HEK293 (cell line): ENCODE measurements at regions not wholly inside any gene's neighbourhood (a gene's known extent, or its start where the extent isn't known, plus 50 kb on each side); places are given as distances from the start of the nearest gene placed in this dataset.

Experiments used
- CTCF ChIA-PET: fragments of 350-600 bp; formaldehyde crosslinking; extraction: SDS; loops from one replicate; lab custom pipeline; 2021; ENCODE audit warnings: antibody characterized with exemption; lab: Yijun Ruan, JAX
- POLR2A ChIA-PET: fragments of 300-600 bp; formaldehyde crosslinking; extraction: SDS; loops from one replicate; lab custom pipeline; 2020; ENCODE audit warnings: antibody characterized with exemption, inconsistent platforms; lab: Yijun Ruan, JAX
- H3K27ac ChIP-seq: fragments of 200-500 bp; sonication (Bioruptor generic); 2 replicates; pipeline ENCODE4 v1.5.1; 2014; ENCODE audit warnings: low read depth, low read length, control low read depth, inconsistent platforms; ENCODE audit errors: extremely low read depth
- H3K36me3 ChIP-seq, 2 experiments: fragments of 200-500 bp in 1 of 2; sonication (Bioruptor generic) in 1 of 2; 1 replicate in 1 of 2; 2 replicates in 1 of 2; pipeline ENCODE4 v1.5.1; 2014 to 2017; ENCODE audit warnings: inconsistent platforms in 2 of 2, low read length in 2 of 2; ENCODE audit not compliant: control insufficient read depth in 2 of 2, insufficient read depth in 1 of 2
- H3K4me1 ChIP-seq: fragments of 200-500 bp; sonication (Bioruptor generic); 2 replicates; pipeline ENCODE4 v1.5.1; 2014; ENCODE audit warnings: mild to moderate bottlenecking, low read length, inconsistent platforms; ENCODE audit not compliant: control insufficient read depth, insufficient read depth
- H3K4me3 ChIP-seq: 2 replicates; pipeline ENCODE4 v1.5.1; 2011; ENCODE audit warnings: low read depth, mild to moderate bottlenecking, control low read depth, low read length, moderate library complexity
- H3K9me3 ChIP-seq: fragments of 200-500 bp; sonication (Bioruptor generic); 2 replicates; pipeline ENCODE4 v1.5.1; 2014; ENCODE audit warnings: low read depth, low read length, inconsistent platforms; ENCODE audit not compliant: control insufficient read depth, insufficient read depth
- FEZF1 ChIP-seq: fragments of 450-650 bp; formaldehyde crosslinking; IDR thresholded peaks from 2 replicates; pipeline ENCODE4 v1.5.1; 2016; ENCODE audit warnings: missing biosample characterization, missing genetic modification characterization
- IKZF3 ChIP-seq: fragments of 450-650 bp; IDR thresholded peaks from 2 replicates; pipeline ENCODE4 v1.5.0; 2018; ENCODE audit warnings: missing biosample characterization, mild to moderate bottlenecking, missing genetic modification characterization, moderate library complexity
- PRDM2 ChIP-seq: fragments of 450-650 bp; formaldehyde crosslinking; IDR thresholded peaks from 2 replicates; pipeline ENCODE4 v1.5.1; 2016; ENCODE audit warnings: missing biosample characterization, missing genetic modification characterization, borderline replicate concordance
- TRIM28 ChIP-seq: IDR thresholded peaks from 2 replicates; pipeline ENCODE4 v1.6.1; 2011; ENCODE audit warnings: low read length, control low read depth, borderline replicate concordance
- WT1 ChIP-seq: fragments of 450-650 bp; formaldehyde crosslinking; IDR thresholded peaks from 2 replicates; pipeline ENCODE4 v1.5.1; 2016; ENCODE audit warnings: missing biosample characterization, missing genetic modification characterization
- ZFP69B ChIP-seq: fragments of 450-650 bp; formaldehyde crosslinking; IDR thresholded peaks from 2 replicates; pipeline ENCODE4 v1.5.1; 2016; ENCODE audit warnings: missing biosample characterization, missing genetic modification characterization
- ZNF10 ChIP-seq: fragments of 450-650 bp; formaldehyde crosslinking; IDR thresholded peaks from 2 replicates; pipeline ENCODE4 v1.5.1; 2017; ENCODE audit warnings: missing biosample characterization, missing genetic modification characterization
- ZNF2 ChIP-seq: fragments of 450-650 bp; formaldehyde crosslinking; IDR thresholded peaks from 2 replicates; pipeline ENCODE4 v1.5.1; 2016; ENCODE audit warnings: missing biosample characterization, missing genetic modification characterization
- ZNF341 ChIP-seq: fragments of 450-650 bp; formaldehyde crosslinking; IDR thresholded peaks from 2 replicates; pipeline ENCODE4; 2016; ENCODE audit warnings: low read depth, missing biosample characterization, missing genetic modification characterization
- ZNF37A ChIP-seq: fragments of 450-650 bp; IDR thresholded peaks from 2 replicates; pipeline ENCODE4 v1.5.1; 2018; ENCODE audit warnings: missing biosample characterization, missing genetic modification characterization
- ZNF398 ChIP-seq: fragments of 450-650 bp; formaldehyde crosslinking; IDR thresholded peaks from 2 replicates; pipeline ENCODE4 v1.5.1; 2017; ENCODE audit warnings: missing biosample characterization, missing genetic modification characterization
- ZNF423 ChIP-seq: fragments of 450-650 bp; formaldehyde crosslinking; IDR thresholded peaks from 2 replicates; pipeline ENCODE4 v1.5.1; 2016; ENCODE audit warnings: missing biosample characterization, missing genetic modification characterization
- ZNF449 ChIP-seq: fragments of 450-650 bp; formaldehyde crosslinking; IDR thresholded peaks from 2 replicates; pipeline ENCODE4 v1.5.1; 2017; ENCODE audit warnings: missing biosample characterization, mild to moderate bottlenecking, missing genetic modification characterization, moderate library complexity
- ZNF529 ChIP-seq: fragments of 450-650 bp; formaldehyde crosslinking; IDR thresholded peaks from 2 replicates; pipeline ENCODE4 v1.5.1; 2017; ENCODE audit warnings: missing genetic modification characterization, missing biosample characterization; ENCODE audit not compliant: insufficient replicate concordance
- ZNF561 ChIP-seq: fragments of 450-650 bp; IDR thresholded peaks from 2 replicates; pipeline ENCODE4 v1.5.1; 2018; ENCODE audit warnings: missing biosample characterization, missing genetic modification characterization, borderline replicate concordance
- ZNF626 ChIP-seq: fragments of 450-650 bp; sonication (Bioruptor Pico); formaldehyde crosslinking; IDR thresholded peaks from 2 replicates; pipeline ENCODE4 v1.5.1; 2018; ENCODE audit warnings: missing biosample characterization, missing genetic modification characterization, inconsistent platforms
- ZNF837 ChIP-seq: fragments of 450-650 bp; formaldehyde crosslinking; IDR thresholded peaks from 2 replicates; pipeline ENCODE4 v1.5.1; 2016; ENCODE audit warnings: missing biosample characterization, missing genetic modification characterization
- ZSCAN30 ChIP-seq: fragments of 450-650 bp; IDR thresholded peaks from 2 replicates; pipeline ENCODE4 v1.5.1; 2018; ENCODE audit warnings: missing biosample characterization, mild to moderate bottlenecking, missing genetic modification characterization, moderate library complexity

- Histone ChIP-seq H3K27ac (no peak overlapping the region), H3K4me1 (peaks cover 17% of the 10 kb centered on the region), H3K4me3 (no peak overlapping the region), H3K36me3 (no peaks in the 10 kb centered on the region), H3K9me3 (no peaks in the 10 kb centered on the region)
- ChIA-PET CTCF (interaction anchor here (0.7 kb wide), 1 partner anchor 372 kb away, joined by 3 read pairs; no protein-coding TSS in a partner anchor), POLR2A (no interaction called here)
- TF ChIP-seq ZNF2 = no peak
- TF ChIP-seq ZNF37A (tag by site-specific recombination) = no peak
- TF ChIP-seq IKZF3 = no peak
- TF ChIP-seq ZNF10 = no peak
- no peak for TF ChIP-seq ZNF837
- no peak for TF ChIP-seq ZFP69B (tag by site-specific recombination)
- peak; percentile 35; the same call in 1 of the 2 replicates for TF ChIP-seq FEZF1 (tag by site-specific recombination)
- TF ChIP-seq WT1 (tag by site-specific recombination) = peak; percentile 81
- TF ChIP-seq PRDM2 (tag by site-specific recombination) = no peak
- TF ChIP-seq ZNF561 (tag by site-specific recombination) = no peak
- TF ChIP-seq ZSCAN30 (tag by site-specific recombination) = no peak
- TF ChIP-seq ZNF529 (tag by site-specific recombination) = peak; percentile 9
- TF ChIP-seq ZNF626 (tag by site-specific recombination) = no peak
- no peak for TF ChIP-seq ZNF398
- TF ChIP-seq ZNF341 = peak; percentile 56
- TF ChIP-seq TRIM28 = peak; percentile 51; the same call in 1 of the 2 replicates
- TF ChIP-seq ZNF449 (tag by site-specific recombination) = no peak
- TF ChIP-seq ZNF423 (tag by site-specific recombination) = no peak
These were observed 147.0 kb upstream of the CELF2 start for GRCh38 chr10:10870523-10871241.
